ENCODE measurements at regions not wholly inside any gene's neighbourhood (a gene's known extent, or its start where the extent isn't known, plus 50 kb on each side); places are given as distances from the start of the nearest gene placed in this dataset.

DNA sequence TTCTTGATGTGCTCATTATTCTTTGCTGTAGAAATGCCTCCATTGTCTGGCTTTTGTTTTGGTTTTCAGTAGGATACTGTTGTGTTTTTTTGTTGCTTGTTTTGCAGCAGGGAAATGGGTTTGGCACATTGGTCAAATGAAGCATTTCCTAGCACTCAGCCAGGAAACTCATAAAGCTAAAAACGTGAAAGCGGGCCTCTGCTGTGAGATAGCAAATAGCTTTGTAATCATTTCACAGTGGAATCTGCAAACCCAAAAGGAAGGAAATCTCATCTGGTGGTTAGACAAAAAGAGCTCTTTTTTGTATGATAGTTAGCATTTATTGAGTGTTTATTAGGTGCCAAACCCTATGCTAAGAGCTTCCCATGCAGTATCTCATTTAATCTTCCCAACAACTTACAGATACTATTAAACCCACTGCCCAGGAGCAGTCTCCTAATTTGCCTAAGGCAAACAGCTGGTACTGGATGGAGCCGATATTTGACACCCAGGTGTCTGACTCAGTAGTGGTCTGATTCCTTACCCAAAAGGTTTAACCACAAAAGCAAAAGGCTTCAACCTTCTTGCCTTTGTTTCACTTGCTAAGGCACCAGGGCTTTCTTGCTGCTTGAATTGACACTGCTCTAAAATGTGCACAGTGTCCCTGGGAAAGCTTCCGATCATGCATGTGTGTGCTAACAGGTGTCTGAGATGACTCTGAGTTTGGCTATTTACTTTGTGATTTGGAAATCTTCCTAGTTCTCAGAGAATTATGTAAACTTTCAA is 527.9 kb upstream of the MDFIC2 start:
- DNase-seq: no peak

- DNase-seq: no peak
These were observed 521.0 kb upstream of the MDFIC2 start for GRCh38 chr3:70833239-70833960.

GRCh38 chr3:70832834-70833205 is 520.4 kb upstream of the MDFIC2 start:
- DNase-seq: no peak

DNA sequence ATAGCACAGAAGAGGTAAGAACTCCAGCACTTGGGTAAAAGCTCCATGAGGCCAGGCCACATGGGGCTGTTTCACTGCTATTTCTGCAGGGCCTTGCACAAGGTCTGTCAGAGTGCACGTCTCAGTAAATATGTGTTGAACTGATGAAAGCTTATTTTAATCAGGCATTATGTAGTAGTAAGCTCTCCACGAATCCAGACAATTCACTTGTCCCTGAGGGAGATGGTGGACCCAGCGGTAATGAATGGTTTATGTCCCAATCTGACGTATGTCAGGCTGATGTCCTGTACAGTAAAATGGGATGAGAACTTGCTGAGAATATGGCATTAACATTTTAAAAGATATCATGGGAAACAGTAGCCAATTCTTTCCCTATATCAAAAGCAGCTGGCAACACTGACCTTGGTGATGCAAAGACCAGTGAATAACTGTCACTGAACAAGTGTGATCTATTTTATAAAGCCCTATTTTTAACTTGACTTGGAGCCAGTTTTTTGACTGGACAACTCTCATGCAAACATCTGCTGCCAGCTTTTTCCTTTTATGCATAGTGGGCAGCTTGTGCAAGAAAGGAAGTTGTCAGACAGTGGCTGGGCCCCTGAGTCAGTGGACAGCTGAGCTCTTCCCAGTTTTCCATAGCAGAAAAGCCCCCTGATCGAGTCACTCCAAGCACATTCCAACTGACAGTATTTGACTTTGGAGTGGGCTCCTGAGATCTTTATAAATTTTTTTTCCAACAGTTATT is 519.8 kb upstream of the MDFIC2 start:
- no peak for DNase-seq

DNA sequence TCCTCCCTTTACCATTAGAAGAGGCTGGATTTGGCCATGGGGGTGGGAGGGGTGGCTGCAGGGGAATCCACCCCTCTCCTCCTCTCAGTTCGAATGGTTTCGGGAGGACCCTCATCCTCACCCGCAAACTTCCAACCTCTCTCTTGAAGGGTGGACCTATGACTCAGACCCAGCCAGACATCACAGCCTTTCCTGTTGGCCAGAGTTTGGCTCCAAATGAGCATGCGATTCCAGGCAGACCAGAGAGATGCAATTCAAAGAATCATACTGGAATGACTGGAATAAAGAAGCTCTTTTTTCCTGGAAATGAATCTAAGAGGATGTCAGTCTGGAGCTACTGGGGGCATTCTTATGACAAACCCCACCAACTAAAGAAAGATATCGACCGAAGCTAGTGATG is 516.7 kb upstream of the MDFIC2 start:
- DNase-seq: no peak

DNA sequence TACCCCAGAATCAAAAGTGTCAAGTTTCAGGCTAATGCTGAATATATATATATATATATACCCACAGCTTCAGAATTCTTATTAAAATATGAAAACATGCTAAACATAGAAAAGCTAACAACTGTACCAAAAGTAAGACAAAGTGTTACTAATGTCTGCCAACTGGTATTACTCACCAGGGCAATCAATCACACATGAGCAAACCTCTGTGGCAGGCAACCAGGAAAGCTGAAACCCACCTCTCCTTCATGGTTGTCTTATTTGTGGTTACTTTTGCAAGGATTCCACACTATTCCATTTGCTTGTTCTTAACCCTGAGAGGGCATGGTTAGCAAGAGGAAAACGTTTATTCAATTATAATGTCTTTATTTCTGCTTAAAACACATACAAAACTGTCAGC is 512.3 kb upstream of the MDFIC2 start:
- no peak for DNase-seq

DNA sequence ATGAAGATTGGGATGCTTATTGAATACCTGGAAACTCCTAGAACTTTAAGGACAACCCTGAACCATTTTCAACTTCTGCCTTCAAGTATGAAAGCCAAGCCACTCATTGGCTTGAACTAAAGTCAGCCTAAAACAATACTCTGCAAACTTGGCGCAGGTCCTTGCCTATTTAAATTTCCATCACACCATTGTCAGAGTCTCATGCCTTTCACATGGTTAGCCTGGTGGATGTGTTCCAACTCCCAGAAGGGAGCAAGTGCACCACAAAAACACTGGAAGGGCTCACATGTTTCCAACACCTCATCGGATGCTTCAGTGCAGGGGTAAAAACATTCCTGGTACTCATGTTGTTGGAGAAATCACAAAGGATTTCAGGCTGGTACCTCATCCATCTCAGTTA is 511.6 kb upstream of the MDFIC2 start:
- no peak for DNase-seq

- DNase-seq: no peak
These were observed 511.2 kb upstream of the MDFIC2 start for GRCh38 chr3:70823622-70824021.

- no peak for DNase-seq
These were observed 510.2 kb upstream of the MDFIC2 start for GRCh38 chr3:70822669-70823068.

DNA sequence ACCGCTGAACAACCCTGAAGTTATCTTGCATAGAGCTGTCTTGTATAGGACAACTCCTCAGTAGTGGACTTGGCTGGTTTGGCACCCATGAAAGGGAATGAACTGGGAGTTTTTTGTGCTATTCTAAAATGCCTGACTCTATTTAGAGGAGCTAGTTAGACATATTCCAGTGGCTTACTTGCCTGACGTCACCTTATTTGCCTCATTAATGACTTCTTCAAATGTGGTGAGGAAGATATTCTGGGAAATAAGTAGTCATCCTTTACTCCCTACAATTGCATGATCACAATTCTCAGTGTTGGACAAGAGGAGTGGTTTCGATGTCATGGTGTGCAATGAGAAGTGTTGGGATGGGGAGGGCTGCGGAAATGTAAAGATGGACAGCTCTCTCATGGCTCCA is 509.2 kb upstream of the MDFIC2 start:
- no peak for DNase-seq

- DNase-seq: no peak
These were observed 508.0 kb upstream of the MDFIC2 start for GRCh38 chr3:70820397-70820796.

GRCh38 chr3:70818145-70818544 is 505.7 kb upstream of the MDFIC2 start:
- no peak for DNase-seq

DNA sequence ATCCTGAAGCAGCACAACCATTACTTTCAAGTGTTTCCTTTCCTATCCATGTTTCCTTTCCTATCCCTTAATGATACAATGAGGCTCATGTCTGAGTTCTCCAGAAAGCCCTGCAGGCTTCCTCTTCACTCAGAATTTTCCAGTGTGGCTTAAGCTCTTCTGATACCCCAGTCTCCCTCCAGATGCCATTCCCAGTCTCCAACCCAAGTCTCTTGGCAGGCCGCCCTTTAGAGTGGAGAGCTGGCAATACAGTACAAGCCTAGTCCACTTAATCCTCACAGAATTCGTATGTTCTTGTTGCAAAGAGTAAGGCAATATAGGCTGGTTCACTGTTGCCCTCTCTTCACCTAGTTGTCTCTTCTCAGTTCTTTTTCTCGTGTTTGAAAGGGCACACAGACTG is 503.9 kb upstream of the MDFIC2 start:
- no peak for DNase-seq

- DNase-seq: no peak
These were observed 503.4 kb upstream of the MDFIC2 start for GRCh38 chr3:70815817-70816216.

DNA sequence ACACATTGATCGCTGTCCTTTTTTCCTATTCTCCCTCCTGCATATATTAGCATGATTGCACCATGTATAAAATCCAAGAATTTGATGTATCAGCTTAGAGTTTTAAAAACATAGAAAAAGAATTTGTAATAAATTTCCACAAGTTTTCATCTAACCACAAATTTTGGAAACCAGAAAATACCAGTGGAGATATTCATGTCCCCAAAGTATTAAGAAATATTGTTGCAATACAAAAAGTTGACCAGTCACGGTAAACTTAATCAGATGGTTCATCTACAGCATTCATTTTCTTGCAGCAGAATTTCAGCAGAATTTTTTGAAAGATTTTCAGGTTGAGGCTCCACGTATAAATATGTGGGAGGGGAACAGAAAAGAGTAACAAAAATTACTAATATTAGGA is 500.9 kb upstream of the MDFIC2 start:
- DNase-seq: no peak

DNA sequence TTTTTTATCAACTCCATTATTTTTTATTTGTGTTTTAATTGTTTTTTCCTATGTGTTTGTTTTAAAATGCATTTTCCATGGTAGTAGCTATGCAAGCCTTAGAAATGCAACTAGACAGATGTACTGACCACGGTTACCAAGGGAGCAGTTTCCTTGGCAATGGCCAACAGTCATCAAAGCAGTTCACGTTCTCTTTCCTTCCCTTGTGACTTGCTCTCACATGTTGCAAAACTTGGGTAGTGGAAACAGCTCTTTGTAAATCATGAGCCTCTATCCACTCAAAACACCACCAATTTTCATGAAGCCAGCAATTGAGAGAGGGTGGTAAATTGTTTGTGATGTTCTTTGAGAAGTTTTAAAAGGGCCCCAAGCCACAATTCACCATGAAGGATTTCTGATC is 499.4 kb upstream of the MDFIC2 start:
- DNase-seq: no peak

DNA sequence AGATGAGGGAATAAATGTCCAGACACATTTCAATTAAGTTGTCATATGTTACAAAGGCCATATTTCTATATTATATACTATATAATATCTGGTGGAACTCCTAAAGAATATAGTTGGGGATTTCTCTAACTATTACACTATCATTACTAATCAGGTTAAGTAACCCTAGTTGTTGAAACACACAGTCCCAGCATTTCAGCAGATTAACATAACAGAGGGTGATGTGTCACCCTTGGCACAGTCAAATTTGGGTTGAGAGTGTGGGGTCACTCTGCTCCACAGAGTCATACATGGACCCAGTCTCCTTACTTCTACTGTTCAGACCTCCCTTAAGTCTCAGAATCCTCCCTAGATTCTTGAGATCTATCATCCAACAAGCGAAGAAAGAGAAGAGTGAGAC is 496.4 kb upstream of the MDFIC2 start:
- DNase-seq: no peak

- DNase-seq: no peak
These were observed 494.1 kb upstream of the MDFIC2 start for GRCh38 chr3:70806556-70806955.

DNA sequence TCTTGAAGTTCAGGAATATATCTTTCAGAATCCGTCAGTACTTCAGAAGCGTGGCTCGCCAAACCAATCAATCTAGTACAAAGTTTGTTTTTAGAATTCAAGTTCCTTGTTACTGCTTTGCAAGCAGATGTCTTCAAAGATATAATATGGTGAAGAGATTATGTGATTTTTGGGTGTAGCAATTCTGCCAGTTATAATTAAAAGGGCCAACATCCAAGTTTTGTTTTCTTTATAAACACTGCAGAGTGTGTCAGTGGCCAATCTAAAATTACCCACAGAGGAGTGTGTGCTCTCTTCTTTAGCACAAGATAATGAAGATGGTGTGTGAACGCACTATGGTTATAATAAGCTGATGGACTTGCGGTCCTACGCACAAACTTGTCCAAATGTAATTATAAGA is 493.6 kb upstream of the MDFIC2 start:
- no peak for DNase-seq

- DNase-seq: no peak
These were observed 492.8 kb upstream of the MDFIC2 start for GRCh38 chr3:70805061-70805889.

DNA sequence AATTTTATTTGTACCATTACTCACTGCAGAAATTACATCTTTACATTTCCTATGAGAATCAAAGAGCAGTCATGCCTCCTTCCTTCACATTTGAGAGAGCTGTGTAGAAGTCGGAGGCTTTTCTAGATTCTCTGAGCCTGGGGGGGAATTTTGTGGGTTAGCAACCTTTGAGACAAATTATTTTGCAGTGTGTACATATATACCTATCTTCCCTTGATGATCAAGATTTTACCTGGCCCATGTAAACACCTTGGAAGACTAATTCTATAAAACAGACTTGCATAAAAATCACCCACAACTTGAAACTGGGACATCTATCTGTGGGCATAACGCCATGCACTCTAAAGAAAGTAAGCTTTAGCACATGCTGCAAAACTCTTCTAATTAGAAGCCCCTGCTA is 491.5 kb upstream of the MDFIC2 start:
- DNase-seq: no peak

DNA sequence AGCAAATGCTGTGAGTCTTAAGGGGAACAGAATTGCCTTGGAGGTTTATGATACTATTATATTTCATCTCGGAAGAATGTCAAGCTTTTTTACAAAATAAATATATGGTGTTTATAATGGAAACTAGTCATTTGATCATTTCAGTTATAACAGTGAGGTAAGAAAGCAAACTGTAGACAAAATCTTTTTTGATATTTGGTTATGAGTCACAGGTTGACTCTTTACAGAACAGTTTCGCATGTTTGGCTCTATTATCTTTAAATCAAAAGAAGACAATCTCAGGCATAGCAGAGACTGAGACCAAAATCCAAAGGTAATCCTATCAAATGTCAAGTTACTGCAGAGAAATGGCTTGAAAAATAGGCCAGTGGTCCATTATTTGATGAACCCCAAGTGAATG is 490.9 kb upstream of the MDFIC2 start:
- no peak for DNase-seq

DNA sequence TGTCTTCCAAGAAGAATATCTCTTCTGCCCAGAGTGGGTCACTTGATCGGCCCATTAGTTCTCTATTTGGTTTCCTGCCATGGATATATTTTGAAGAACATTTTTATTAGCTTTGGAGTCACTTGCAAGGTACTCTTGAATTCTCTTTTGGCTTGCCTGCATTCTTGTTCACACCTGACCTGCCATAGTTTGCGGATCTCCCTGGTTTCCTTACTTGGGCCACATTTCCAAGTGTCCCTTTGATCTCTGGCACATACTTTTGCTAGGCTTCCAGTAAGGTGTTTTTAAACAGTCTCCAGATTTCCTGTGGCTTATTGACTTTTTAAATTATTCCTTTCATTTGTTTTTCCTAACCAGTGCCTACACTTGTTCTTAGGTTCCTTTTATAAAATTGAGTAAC is 488.5 kb upstream of the MDFIC2 start:
- DNase-seq: no peak

Data from CD4-positive, alpha-beta T cell treated with Interleukin-10 for 1 hour (primary cell).